IPS-18a (cell line): ENCODE measurements at regions not wholly inside any gene's neighbourhood (a gene's known extent, or its start where the extent isn't known, plus 50 kb on each side); places are given as distances from the start of the nearest gene placed in this dataset.

ENCODE experiments used
- H3K27ac ChIP-seq: one replicate; pipeline ENCODE4 v1.5.1; 2013; ENCODE audit warnings: low read length
- H3K27me3 ChIP-seq: one replicate; pipeline ENCODE4 v1.6.1; 2013; ENCODE audit warnings: mild to moderate bottlenecking, low read length; ENCODE audit not compliant: control insufficient read depth, insufficient read depth
- H3K36me3 ChIP-seq: one replicate; pipeline ENCODE4 v1.6.1; 2013; ENCODE audit warnings: low read depth, low read length; ENCODE audit not compliant: control insufficient read depth
- H3K4me1 ChIP-seq: one replicate; pipeline ENCODE4 v1.6.1; 2013; ENCODE audit warnings: low read depth, low read length; ENCODE audit not compliant: control insufficient read depth
- H3K4me3 ChIP-seq: one replicate; pipeline ENCODE4 v1.5.1; 2013; ENCODE audit warnings: low read length
- H3K9ac ChIP-seq: one replicate; pipeline ENCODE4 v1.6.1; 2013; ENCODE audit warnings: mild to moderate bottlenecking, low read length, moderate library complexity
- H3K9me3 ChIP-seq: one replicate; pipeline ENCODE4 v1.6.1; 2013; ENCODE audit warnings: low read depth, low read length; ENCODE audit not compliant: control insufficient read depth

- Histone ChIP-seq H3K9ac (no peak overlapping the region), H3K4me3 (no peak overlapping the region), H3K36me3 (no peaks in the 10 kb centered on the region), H3K9me3 (no peaks in the 10 kb centered on the region), H3K4me1 (no peaks in the 10 kb centered on the region), H3K27me3 (no peaks in the 10 kb centered on the region), H3K27ac (no peak overlapping the region)
Measured at GRCh38 chr2:104673225-104673624, 180.7 kb upstream of the POU3F3 start.

GRCh38 chr2:104678181-104678580 lies 175.7 kb upstream of the POU3F3 start:
- no peaks in the 10 kb centered on the region for H3K9me3 ChIP-seq
- H3K27ac ChIP-seq: no peak overlapping the region
- H3K4me3 ChIP-seq: no peak overlapping the region
- no peak overlapping the region for H3K9ac ChIP-seq
- no peaks in the 10 kb centered on the region for H3K27me3 ChIP-seq
- H3K4me1 ChIP-seq: no peaks in the 10 kb centered on the region
- H3K36me3 ChIP-seq: no peaks in the 10 kb centered on the region

- no peaks in the 10 kb centered on the region for H3K36me3 ChIP-seq
Measured at GRCh38 chr2:104685591-104685990, 168.3 kb upstream of the POU3F3 start.

DNA sequence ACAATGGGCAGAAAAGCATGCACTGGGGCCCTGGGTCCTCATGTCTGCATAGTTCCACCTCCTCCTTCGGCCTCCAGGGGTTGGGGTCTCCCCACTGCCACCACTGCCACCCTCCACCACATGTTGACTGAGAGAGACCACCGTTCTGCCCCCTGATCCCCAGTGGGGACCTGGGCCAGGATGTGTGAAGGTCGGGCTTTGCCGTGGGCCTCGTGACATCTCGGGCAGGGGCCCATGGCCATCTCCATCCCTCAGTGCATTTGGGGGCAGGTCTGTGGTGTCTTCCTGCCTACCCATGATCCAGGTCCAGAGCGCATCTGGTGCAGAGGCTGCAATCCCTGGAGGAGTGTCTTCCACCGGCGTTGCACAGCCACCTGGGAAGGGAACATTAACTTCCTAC lies 166.8 kb upstream of the POU3F3 start:
- no peaks in the 10 kb centered on the region for H3K9me3 ChIP-seq
- H3K36me3 ChIP-seq: no peaks in the 10 kb centered on the region
- H3K27me3 ChIP-seq: no peaks in the 10 kb centered on the region
- H3K4me3 ChIP-seq: no peak overlapping the region
- H3K27ac ChIP-seq: no peak overlapping the region
- no peak overlapping the region for H3K9ac ChIP-seq
- H3K4me1 ChIP-seq: no peaks in the 10 kb centered on the region

More at GRCh38 chr2:104685591-104685990, 168.3 kb upstream of the POU3F3 start:
- H3K4me1 ChIP-seq: no peaks in the 10 kb centered on the region
- H3K27me3 ChIP-seq: no peaks in the 10 kb centered on the region
- H3K9ac ChIP-seq: no peak overlapping the region
- H3K9me3 ChIP-seq: no peaks in the 10 kb centered on the region
- no peak overlapping the region for H3K27ac ChIP-seq
- no peak overlapping the region for H3K4me3 ChIP-seq

- H3K4me3 ChIP-seq: no peak overlapping the region
- H3K27ac ChIP-seq: no peak overlapping the region
- H3K9ac ChIP-seq: no peak overlapping the region
- no peaks in the 10 kb centered on the region for H3K9me3 ChIP-seq
- H3K4me1 ChIP-seq: no peaks in the 10 kb centered on the region
- no peaks in the 10 kb centered on the region for H3K27me3 ChIP-seq
- no peaks in the 10 kb centered on the region for H3K36me3 ChIP-seq
Measured at GRCh38 chr2:104690255-104690984, 163.5 kb upstream of the POU3F3 start.

GRCh38 chr2:104698276-104698675 lies 155.6 kb upstream of the POU3F3 start:
- Histone ChIP-seq H3K9me3 (no peaks in the 10 kb centered on the region), H3K36me3 (no peaks in the 10 kb centered on the region), H3K4me3 (no peak overlapping the region), H3K27ac (no peak overlapping the region), H3K4me1 (peaks cover 14% of the 10 kb centered on the region), H3K27me3 (no peaks in the 10 kb centered on the region), H3K9ac (no peak overlapping the region)

GRCh38 chr2:104701411-104701911 lies 152.5 kb upstream of the POU3F3 start:
- no peak overlapping the region for H3K9ac ChIP-seq
- H3K27me3 ChIP-seq: no peaks in the 10 kb centered on the region

DNA sequence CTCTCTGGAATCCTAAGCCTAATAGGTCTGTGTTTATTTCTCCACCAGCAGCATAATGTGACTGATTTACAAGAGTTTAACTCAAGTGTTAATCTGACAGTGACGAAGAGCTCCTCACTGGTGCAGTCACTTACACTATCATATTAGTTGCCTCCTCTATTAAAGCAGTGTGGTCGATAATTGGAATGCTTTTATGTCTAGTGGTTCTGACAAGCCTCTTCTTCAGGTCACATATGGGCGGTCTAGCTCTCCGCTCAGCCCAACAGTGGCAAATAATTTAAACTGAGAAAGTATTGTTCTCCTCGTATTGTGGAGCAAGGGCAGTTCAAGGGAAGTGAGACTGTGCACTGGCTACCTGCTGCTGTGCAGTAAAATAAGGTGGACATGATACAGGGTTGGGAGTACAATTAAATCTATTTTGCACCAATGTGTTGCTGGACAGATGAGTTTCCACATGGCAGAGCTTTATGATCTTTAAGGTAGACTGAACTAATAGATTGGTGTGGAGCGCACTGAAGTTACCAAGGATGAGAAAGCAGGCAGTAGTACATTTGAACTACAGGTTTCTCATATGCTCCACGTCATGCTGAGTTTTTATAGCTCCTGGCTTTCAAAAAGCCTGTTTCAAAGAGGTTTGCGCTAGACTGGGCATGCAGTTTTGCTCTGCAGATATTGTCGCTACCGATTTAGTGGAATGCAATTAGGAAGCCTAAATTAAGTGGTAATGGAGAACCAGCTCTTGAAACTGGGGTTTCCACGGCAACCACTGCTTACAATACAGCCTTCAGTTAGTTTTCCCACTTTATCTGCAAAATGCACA lies 151.7 kb upstream of the POU3F3 start:
- Histone ChIP-seq H3K27me3 (no peaks in the 10 kb centered on the region), H3K36me3 (no peaks in the 10 kb centered on the region), H3K4me3 (no peak overlapping the region), H3K9me3 (no peaks in the 10 kb centered on the region), H3K9ac (no peak overlapping the region), H3K27ac (no peak overlapping the region), H3K4me1 (peaks cover 28% of the 10 kb centered on the region)

More at GRCh38 chr2:104701411-104701911, 152.5 kb upstream of the POU3F3 start:
- Histone ChIP-seq H3K9me3 (no peaks in the 10 kb centered on the region), H3K36me3 (no peaks in the 10 kb centered on the region), H3K4me1 (peaks cover 28% of the 10 kb centered on the region), H3K4me3 (no peak overlapping the region), H3K27ac (no peak overlapping the region)

DNA sequence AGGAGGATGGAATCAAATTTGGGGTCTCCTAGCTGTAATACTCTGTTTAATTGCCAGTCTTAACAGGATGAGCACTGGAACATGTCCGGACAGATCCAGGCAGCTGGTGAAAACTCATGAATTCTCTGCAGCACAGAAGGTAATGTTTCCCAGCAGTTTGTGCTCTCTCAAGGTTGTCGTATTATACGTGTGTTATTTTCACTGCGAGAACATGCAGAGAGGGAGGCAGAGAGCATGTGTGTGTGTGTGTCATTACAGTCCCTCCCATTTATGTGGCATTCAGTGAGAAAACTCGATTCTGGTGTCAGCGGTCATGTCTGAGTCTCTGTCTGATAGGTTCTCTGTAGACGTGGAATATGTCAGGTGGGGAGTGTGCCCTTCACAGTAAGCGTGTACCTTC lies 150.2 kb upstream of the POU3F3 start:
- Histone ChIP-seq H3K4me3 (no peak overlapping the region), H3K27me3 (no peaks in the 10 kb centered on the region), H3K27ac (peak overlapping the region; percentile 16), H3K36me3 (no peaks in the 10 kb centered on the region), H3K4me1 (peaks cover 25% of the 10 kb centered on the region), H3K9me3 (no peaks in the 10 kb centered on the region), H3K9ac (no peak overlapping the region)

DNA sequence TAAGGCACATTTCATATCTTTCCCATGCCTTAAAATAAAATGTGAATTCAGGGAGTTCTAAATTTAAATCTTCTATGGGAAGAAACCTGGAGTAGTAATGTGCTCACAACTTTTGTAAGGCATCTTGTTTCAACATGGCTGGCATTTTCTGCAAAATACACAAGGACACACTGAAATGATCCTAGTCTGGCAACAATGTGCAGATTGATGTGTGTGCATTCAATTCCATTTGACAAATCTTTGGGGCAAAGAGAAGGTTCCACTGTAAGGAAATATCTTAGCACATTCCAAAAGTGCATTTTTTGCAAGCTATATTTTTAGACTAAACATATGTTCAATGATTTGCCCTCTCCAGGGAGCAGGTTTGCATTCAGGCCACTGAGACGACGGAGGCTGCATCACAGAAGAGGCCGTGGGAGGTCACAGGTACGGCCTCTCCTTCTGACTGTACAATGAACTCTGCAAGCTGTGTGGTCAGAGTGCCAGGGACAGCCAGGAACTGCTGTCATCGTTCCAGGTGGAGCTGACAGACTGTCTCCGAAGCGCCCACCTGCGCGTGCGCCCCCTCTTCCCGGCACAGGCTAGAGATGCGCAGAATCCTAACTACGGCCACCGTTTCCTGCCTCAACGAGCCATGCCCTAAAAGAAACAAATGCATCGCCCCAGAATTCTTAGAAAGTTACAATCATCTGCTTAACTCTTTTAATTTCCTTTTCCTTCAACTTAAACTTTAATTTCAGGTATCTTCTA lies 149.2 kb upstream of the POU3F3 start:
- no peaks in the 10 kb centered on the region for H3K9me3 ChIP-seq
- no peak overlapping the region for H3K4me3 ChIP-seq
- H3K9ac ChIP-seq: no peak overlapping the region
- H3K27ac ChIP-seq: no peak overlapping the region
- H3K36me3 ChIP-seq: no peaks in the 10 kb centered on the region
- peaks cover 21% of the 10 kb centered on the region for H3K4me1 ChIP-seq
- H3K27me3 ChIP-seq: no peaks in the 10 kb centered on the region

- H3K9me3 ChIP-seq: no peaks in the 10 kb centered on the region
- no peak overlapping the region for H3K9ac ChIP-seq
- H3K4me1 ChIP-seq: peaks cover 21% of the 10 kb centered on the region
- H3K4me3 ChIP-seq: no peak overlapping the region
- no peak overlapping the region for H3K27ac ChIP-seq
- no peaks in the 10 kb centered on the region for H3K36me3 ChIP-seq
- H3K27me3 ChIP-seq: no peaks in the 10 kb centered on the region
Measured at GRCh38 chr2:104707056-104707455, 146.9 kb upstream of the POU3F3 start.
